Neutrophil (primary cell): ENCODE measurements at regions not wholly inside any gene's neighbourhood (a gene's known extent, or its start where the extent isn't known, plus 50 kb on each side); places are given as distances from the start of the nearest gene placed in this dataset.
"Not testable (repeated sequence)": the region's sequence is repeated elsewhere in the genome, so short reads cannot be mapped to it uniquely, and the experiment has no call there.

Experiments
- H3K27ac ChIP-seq: fragments of 200-600 bp; sonication (generic); 2 replicates; pipeline ENCODE4 v1.5.1; 2016; ENCODE audit warnings: mild to moderate bottlenecking, moderate library complexity
- H3K27me3 ChIP-seq: fragments of 200-600 bp; sonication (generic); 2 replicates; pipeline ENCODE4 v1.6.0; 2016; ENCODE audit warnings: mild to moderate bottlenecking
- H3K36me3 ChIP-seq: fragments of 200-600 bp; sonication (generic); 2 replicates; pipeline ENCODE4 v1.5.1; 2017
- H3K4me1 ChIP-seq, 2 experiments: fragments of 200-600 bp in 1 of 2; sonication (generic) in 1 of 2; 1 replicate in 1 of 2; 2 replicates in 1 of 2; pipeline versions ENCODE4 v1.5.1 to v1.6.1; 2013 to 2016; ENCODE audit warnings: low read depth in 1 of 2, low read length in 1 of 2, mild to moderate bottlenecking in 1 of 2, moderate library complexity in 1 of 2; ENCODE audit not compliant: control insufficient read depth in 1 of 2, insufficient read depth in 1 of 2
- H3K4me3 ChIP-seq, 2 experiments: fragments of 200-600 bp in 1 of 2; sonication (generic) in 1 of 2; 1 replicate in 1 of 2; 2 replicates in 1 of 2; pipeline ENCODE4 v1.5.1; 2013 to 2016; ENCODE audit warnings: low read depth in 1 of 2, low read length in 1 of 2, mild to moderate bottlenecking in 1 of 2, moderate library complexity in 1 of 2
- H3K9me3 ChIP-seq: fragments of 200-600 bp; sonication (generic); 2 replicates; pipeline ENCODE4 v1.5.1; 2016
- CTCF ChIP-seq: fragments of 200-600 bp; sonication (generic); IDR thresholded peaks from 2 replicates; pipeline ENCODE4 v1.5.1; 2016; ENCODE audit warnings: antibody characterized with exemption

- H3K27me3 ChIP-seq: peaks cover 39% of the 10 kb centered on the region
- H3K4me1 ChIP-seq: no peaks in the 10 kb centered on the region
- no peaks in the 10 kb centered on the region for H3K36me3 ChIP-seq
- H3K27ac ChIP-seq: no peak overlapping the region
- no peaks in the 10 kb centered on the region for H3K9me3 ChIP-seq
- TF ChIP-seq CTCF: no peak
- no peak overlapping the region for H3K4me3 ChIP-seq
Observed at GRCh38 chr6:782141-782540, 89.2 kb upstream of the EXOC2 start.

- H3K4me3 ChIP-seq: no peak overlapping the region
- H3K36me3 ChIP-seq: no peaks in the 10 kb centered on the region
- no peak for TF ChIP-seq CTCF
Observed at GRCh38 chr6:781350-781961, 88.5 kb upstream of the EXOC2 start.

GRCh38 chr6:780706-781105, 87.8 kb upstream of the EXOC2 start:
- no peak overlapping the region for H3K27ac ChIP-seq
- peaks cover 39% of the 10 kb centered on the region for H3K27me3 ChIP-seq
- no peaks in the 10 kb centered on the region for H3K36me3 ChIP-seq
- no peaks in the 10 kb centered on the region for H3K4me1 ChIP-seq
- TF ChIP-seq CTCF: no peak
- no peak overlapping the region for H3K4me3 ChIP-seq
- no peaks in the 10 kb centered on the region for H3K9me3 ChIP-seq

More at GRCh38 chr6:781350-781961, 88.5 kb upstream of the EXOC2 start:
- H3K27me3 ChIP-seq: peaks cover 39% of the 10 kb centered on the region
- H3K9me3 ChIP-seq: no peaks in the 10 kb centered on the region
- H3K27ac ChIP-seq: no peak overlapping the region
- no peaks in the 10 kb centered on the region for H3K4me1 ChIP-seq

GRCh38 chr6:776951-777350, 84.0 kb upstream of the EXOC2 start:
- H3K9me3 ChIP-seq: no peaks in the 10 kb centered on the region
- no peaks in the 10 kb centered on the region for H3K36me3 ChIP-seq
- no peak overlapping the region for H3K4me3 ChIP-seq
- no peaks in the 10 kb centered on the region for H3K4me1 ChIP-seq
- peaks cover 47% of the 10 kb centered on the region for H3K27me3 ChIP-seq
- no peak overlapping the region for H3K27ac ChIP-seq
- TF ChIP-seq CTCF: no peak

- peaks cover 43% of the 10 kb centered on the region for H3K27me3 ChIP-seq
- no peaks in the 10 kb centered on the region for H3K36me3 ChIP-seq
- no peak for TF ChIP-seq CTCF
- no peaks in the 10 kb centered on the region for H3K4me1 ChIP-seq
- H3K4me3 ChIP-seq: no peak overlapping the region
- H3K9me3 ChIP-seq: no peaks in the 10 kb centered on the region
- no peak overlapping the region for H3K27ac ChIP-seq
Observed at GRCh38 chr6:776528-776931, 83.6 kb upstream of the EXOC2 start.

- no peak for TF ChIP-seq CTCF
- Histone ChIP-seq H3K27ac (no peak overlapping the region), H3K36me3 (no peaks in the 10 kb centered on the region), H3K27me3 (peaks cover 37% of the 10 kb centered on the region), H3K9me3 (no peaks in the 10 kb centered on the region), H3K4me1 (no peaks in the 10 kb centered on the region), H3K4me3 (no peak overlapping the region)
Observed at GRCh38 chr6:775863-776262, 82.9 kb upstream of the EXOC2 start.

GRCh38 chr6:771683-772082, 78.7 kb upstream of the EXOC2 start:
- H3K27ac ChIP-seq, H3K4me1 ChIP-seq, H3K36me3 ChIP-seq, H3K9me3 ChIP-seq, H3K4me3 ChIP-seq: not testable (repeated sequence)
- peaks cover 25% of the 10 kb centered on the region for H3K27me3 ChIP-seq
